ENCODE measurements at regions not wholly inside any gene's neighbourhood (a gene's known extent, or its start where the extent isn't known, plus 50 kb on each side); places are given as distances from the start of the nearest gene placed in this dataset.

DNA sequence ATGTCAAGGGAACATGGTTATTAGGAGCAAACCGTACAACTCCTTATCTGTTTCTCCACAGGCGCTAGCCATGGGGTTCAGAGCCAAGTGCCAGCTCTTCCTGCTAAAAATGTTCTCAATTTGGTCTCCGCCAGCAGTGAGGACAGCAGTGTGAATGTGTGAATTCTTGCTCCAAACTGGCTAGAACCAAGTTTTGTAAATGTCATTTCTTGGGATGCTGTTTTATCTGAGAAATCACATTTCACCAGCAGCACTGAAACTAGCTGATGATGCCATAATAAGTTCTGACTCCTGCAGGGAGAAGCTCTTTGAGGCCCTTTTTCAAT, 140.6 kb upstream of the LGALSL start:
- TF ChIP-seq, protein P1, sequence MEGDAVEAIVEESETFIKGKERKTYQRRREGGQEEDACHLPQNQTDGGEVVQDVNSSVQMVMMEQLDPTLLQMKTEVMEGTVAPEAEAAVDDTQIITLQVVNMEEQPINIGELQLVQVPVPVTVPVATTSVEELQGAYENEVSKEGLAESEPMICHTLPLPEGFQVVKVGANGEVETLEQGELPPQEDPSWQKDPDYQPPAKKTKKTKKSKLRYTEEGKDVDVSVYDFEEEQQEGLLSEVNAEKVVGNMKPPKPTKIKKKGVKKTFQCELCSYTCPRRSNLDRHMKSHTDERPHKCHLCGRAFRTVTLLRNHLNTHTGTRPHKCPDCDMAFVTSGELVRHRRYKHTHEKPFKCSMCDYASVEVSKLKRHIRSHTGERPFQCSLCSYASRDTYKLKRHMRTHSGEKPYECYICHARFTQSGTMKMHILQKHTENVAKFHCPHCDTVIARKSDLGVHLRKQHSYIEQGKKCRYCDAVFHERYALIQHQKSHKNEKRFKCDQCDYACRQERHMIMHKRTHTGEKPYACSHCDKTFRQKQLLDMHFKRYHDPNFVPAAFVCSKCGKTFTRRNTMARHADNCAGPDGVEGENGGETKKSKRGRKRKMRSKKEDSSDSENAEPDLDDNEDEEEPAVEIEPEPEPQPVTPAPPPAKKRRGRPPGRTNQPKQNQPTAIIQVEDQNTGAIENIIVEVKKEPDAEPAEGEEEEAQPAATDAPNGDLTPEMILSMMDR (IDR thresholded peaks at IDR 0.05), result no peak
- no peak for TF ChIP-seq POLR2A (IDR thresholded peaks at IDR 0.05)

All from lower leg skin (tissue), 3 donors.